ENCODE measurements at regions not wholly inside any gene's neighbourhood (a gene's known extent, or its start where the extent isn't known, plus 50 kb on each side); places are given as distances from the start of the nearest gene placed in this dataset.
A peak's percentile ranks its signal among the peaks of the same experiment; 100 is the strongest.

GRCh38 chr2:128506534-128506933 is 187.9 kb upstream of the HS6ST1 start:
- TF ChIP-seq EZH2 (IDR thresholded peaks at IDR 0.05; ENCODE audit: low read length, missing control alignments) (no peak), CTCF (conservative IDR thresholded peaks at IDR 0.05 in 1 of 2, IDR thresholded peaks at IDR 0.05 in 1 of 2; ENCODE audit: low read depth in 1 of 2, low read length in 2 of 2) (no peak)
- no peaks in the 10 kb centered on the region for H3K9me3 ChIP-seq (ENCODE audit: control insufficient read depth, insufficient read depth, low read depth, low read length)
- H3K9ac ChIP-seq (ENCODE audit: insufficient read depth, low read length) = no peak overlapping the region
- no peaks in the 10 kb centered on the region for H3K79me2 ChIP-seq (ENCODE audit: control insufficient read depth, insufficient read depth, low read length)
- H3K4me1 ChIP-seq (ENCODE audit: control insufficient read depth, extremely low read depth, insufficient read depth, low read length) = no peaks in the 10 kb centered on the region
- no peak overlapping the region for H3K4me2 ChIP-seq (ENCODE audit: extremely low read depth, insufficient read depth, low read length)
- H3K36me3 ChIP-seq (ENCODE audit: control insufficient read depth, insufficient read depth, low read length) = no peaks in the 10 kb centered on the region
- H3K27me3 ChIP-seq (ENCODE audit: control insufficient read depth, insufficient read depth, low read length) = no peaks in the 10 kb centered on the region
- DNase-seq (ENCODE audit: low read depth in 2 of 2) = no peak
- H3K27ac ChIP-seq (ENCODE audit: insufficient read depth, low read length) = no peak overlapping the region
- no peak overlapping the region for H3K4me3 ChIP-seq (replicated peaks in 1 of 4; ENCODE audit: control extremely low read depth in 1 of 4, insufficient read depth in 1 of 4, low read depth in 3 of 4, low read length in 4 of 4)
- H4K20me1 ChIP-seq (ENCODE audit: control insufficient read depth, extremely low read depth, insufficient read depth, low read length) = no peaks in the 10 kb centered on the region
- H2AFZ ChIP-seq (ENCODE audit: low read length) = no peak overlapping the region

- Histone ChIP-seq H2AFZ (ENCODE audit: low read length) (no peak overlapping the region), H3K27ac (ENCODE audit: insufficient read depth, low read length) (no peak overlapping the region), H4K20me1 (ENCODE audit: control insufficient read depth, extremely low read depth, insufficient read depth, low read length) (no peaks in the 10 kb centered on the region), H3K9me3 (ENCODE audit: control insufficient read depth, insufficient read depth, low read depth, low read length) (no peaks in the 10 kb centered on the region), H3K4me3 (replicated peaks in 1 of 4; ENCODE audit: control extremely low read depth in 1 of 4, insufficient read depth in 1 of 4, low read depth in 3 of 4, low read length in 4 of 4) (no peak overlapping the region), H3K4me1 (ENCODE audit: control insufficient read depth, extremely low read depth, insufficient read depth, low read length) (no peaks in the 10 kb centered on the region), H3K27me3 (ENCODE audit: control insufficient read depth, insufficient read depth, low read length) (no peaks in the 10 kb centered on the region), H3K36me3 (ENCODE audit: control insufficient read depth, insufficient read depth, low read length) (no peaks in the 10 kb centered on the region), H3K79me2 (ENCODE audit: control insufficient read depth, insufficient read depth, low read length) (no peaks in the 10 kb centered on the region), H3K9ac (ENCODE audit: insufficient read depth, low read length) (no peak overlapping the region), H3K4me2 (ENCODE audit: extremely low read depth, insufficient read depth, low read length) (no peak overlapping the region)
- TF ChIP-seq CTCF (conservative IDR thresholded peaks at IDR 0.05 in 1 of 2, IDR thresholded peaks at IDR 0.05 in 1 of 2; ENCODE audit: low read depth in 1 of 2, low read length in 2 of 2) = no peak
- no peak for TF ChIP-seq EZH2 (IDR thresholded peaks at IDR 0.05; ENCODE audit: low read length, missing control alignments)
- DNase-seq (ENCODE audit: low read depth in 2 of 2) = peak; percentile 26 to 87
These were observed 192.2 kb upstream of the HS6ST1 start for GRCh38 chr2:128510701-128511397.

GRCh38 chr2:128511731-128512378 is 193.2 kb upstream of the HS6ST1 start:
- Histone ChIP-seq H3K9me3 (ENCODE audit: control insufficient read depth, insufficient read depth, low read depth, low read length) (no peaks in the 10 kb centered on the region), H4K20me1 (ENCODE audit: control insufficient read depth, extremely low read depth, insufficient read depth, low read length) (no peaks in the 10 kb centered on the region), H3K4me1 (ENCODE audit: control insufficient read depth, extremely low read depth, insufficient read depth, low read length) (no peaks in the 10 kb centered on the region), H3K4me3 (replicated peaks in 1 of 4; ENCODE audit: control extremely low read depth in 1 of 4, insufficient read depth in 1 of 4, low read depth in 3 of 4, low read length in 4 of 4) (no peak overlapping the region), H3K27me3 (ENCODE audit: control insufficient read depth, insufficient read depth, low read length) (no peaks in the 10 kb centered on the region), H2AFZ (ENCODE audit: low read length) (no peak overlapping the region), H3K27ac (ENCODE audit: insufficient read depth, low read length) (no peak overlapping the region), H3K4me2 (ENCODE audit: extremely low read depth, insufficient read depth, low read length) (no peak overlapping the region), H3K9ac (ENCODE audit: insufficient read depth, low read length) (no peak overlapping the region), H3K79me2 (ENCODE audit: control insufficient read depth, insufficient read depth, low read length) (no peaks in the 10 kb centered on the region), H3K36me3 (ENCODE audit: control insufficient read depth, insufficient read depth, low read length) (no peaks in the 10 kb centered on the region)
- TF ChIP-seq EZH2 (IDR thresholded peaks at IDR 0.05; ENCODE audit: low read length, missing control alignments) (no peak), CTCF (conservative IDR thresholded peaks at IDR 0.05 in 1 of 2, IDR thresholded peaks at IDR 0.05 in 1 of 2; ENCODE audit: low read depth in 1 of 2, low read length in 2 of 2) (no peak)
- DNase-seq (ENCODE audit: low read depth in 2 of 2) = no peak
